Endothelial cell of umbilical vein (primary cell): ENCODE measurements at regions not wholly inside any gene's neighbourhood (a gene's known extent, or its start where the extent isn't known, plus 50 kb on each side); places are given as distances from the start of the nearest gene placed in this dataset.

Source experiments
- BruUV-seq: library from RNA; stranded (reverse); fragments of 400-500 nt; replicated peaks from 2 replicates; lab custom pipeline; 2021; lab: Mats Ljungman, UMichigan
- CTCF ChIA-PET: fragments of 300-600, 350-600 bp; sonication (Branson Sonifier 250); formaldehyde crosslinking; loops from one replicate; lab custom pipeline; 2021; ENCODE audit warnings: antibody characterized with exemption, inconsistent platforms; lab: Charles Lee
- POLR2A ChIA-PET: fragments of 300-600, 350-600 bp; sonication (Branson Sonifier 250); formaldehyde crosslinking; loops from one replicate; lab custom pipeline; 2021; ENCODE audit warnings: antibody characterized with exemption, inconsistent platforms; lab: Charles Lee
- DNase-seq: peaks from one replicate; pipeline ENCODE4 v3.0.0-alpha.2; 2011; ENCODE audit warnings: low read depth, low spot score
- FAIRE-seq: peaks from 2 replicates; lab custom pipeline; 2011; peaks lifted over from hg19 to GRCh38; lab: Jason Lieb, UNC
- H2AFZ ChIP-seq: 2 replicates; pipeline ENCODE4 v1.6.0; 2012; ENCODE audit warnings: low read depth, low read length, control low read depth, inconsistent platforms
- H3K27ac ChIP-seq: 2 replicates; pipeline ENCODE4 v1.5.1; 2011; ENCODE audit warnings: low read depth, mild to moderate bottlenecking, control low read depth, low read length, moderate library complexity; ENCODE audit not compliant: insufficient read depth
- H3K27me3 ChIP-seq, 2 experiments: 2 replicates each; pipeline versions ENCODE4 v1.6.0 to v1.6.1; 2011; ENCODE audit warnings: low read length in 2 of 2, mixed read lengths in 1 of 2; ENCODE audit not compliant: control insufficient read depth in 2 of 2, insufficient read depth in 2 of 2
- H3K36me3 ChIP-seq, 2 experiments: 2 replicates in 1 of 2; 3 replicates in 1 of 2; pipeline ENCODE4 v1.5.1; 2011; ENCODE audit warnings: low read length in 2 of 2, mild to moderate bottlenecking in 1 of 2, moderate library complexity in 1 of 2; ENCODE audit not compliant: control insufficient read depth in 2 of 2, insufficient read depth in 2 of 2; ENCODE audit errors: extremely low read depth in 1 of 2
- H3K4me1 ChIP-seq: 3 replicates; pipeline ENCODE4 v1.5.1; 2011; ENCODE audit warnings: mild to moderate bottlenecking, low read length; ENCODE audit not compliant: control insufficient read depth, insufficient read depth; ENCODE audit errors: extremely low read depth
- H3K4me2 ChIP-seq: 2 replicates; pipeline ENCODE4 v1.6.1; 2011; ENCODE audit warnings: low read length, control low read depth, mixed read lengths; ENCODE audit not compliant: insufficient read depth
- H3K4me3 ChIP-seq, 3 experiments: fragments of 200-600 bp in 1 of 3; sonication (generic), shearing (Covaris generic) in 1 of 3; replicated peaks in 1 of 3; 2 replicates each; pipeline ENCODE4 v1.5.1; 2011 to 2016; ENCODE audit warnings: control low read depth in 3 of 3, low read length in 3 of 3, mild to moderate bottlenecking in 2 of 3, inconsistent platforms in 1 of 3, low read depth in 1 of 3, moderate library complexity in 1 of 3; ENCODE audit not compliant: insufficient read depth in 1 of 3
- H3K79me2 ChIP-seq: 2 replicates; pipeline ENCODE4 v1.6.0; 2012; ENCODE audit warnings: low read length, inconsistent platforms; ENCODE audit not compliant: control insufficient read depth, insufficient read depth
- H3K9ac ChIP-seq: replicated peaks from 2 replicates; pipeline ENCODE3; 2011; ENCODE audit warnings: low read length, control low read depth; ENCODE audit not compliant: insufficient read depth; ENCODE audit errors: extremely low read depth
- H3K9me1 ChIP-seq: replicated peaks from 3 replicates; pipeline ENCODE4 v1.6.0; 2011; ENCODE audit warnings: mild to moderate bottlenecking, low read length; ENCODE audit not compliant: control insufficient read depth, insufficient read depth; ENCODE audit errors: extremely low read depth
- H3K9me3 ChIP-seq: replicated peaks from 2 replicates; pipeline ENCODE4 v1.5.1; 2012; ENCODE audit warnings: low read length, inconsistent platforms; ENCODE audit not compliant: control insufficient read depth, insufficient read depth
- H4K20me1 ChIP-seq: replicated peaks from 2 replicates; pipeline ENCODE3; 2011; ENCODE audit warnings: mild to moderate bottlenecking, low read length; ENCODE audit not compliant: control insufficient read depth, insufficient read depth; ENCODE audit errors: extremely low read depth
- FOS ChIP-seq: IDR thresholded peaks from 2 replicates; pipeline ENCODE4 v1.6.1; 2011; ENCODE audit warnings: mild to moderate bottlenecking, low read length, moderate library complexity, borderline replicate concordance; ENCODE audit not compliant: insufficient read depth
- GATA2 ChIP-seq: IDR thresholded peaks from 2 replicates; pipeline ENCODE4 v1.7.0; 2011; ENCODE audit warnings: low read depth, mild to moderate bottlenecking, moderate library complexity, mixed read lengths, low read length; ENCODE audit not compliant: insufficient read length, insufficient read depth
- JUN ChIP-seq: IDR thresholded peaks from 2 replicates; pipeline ENCODE4 v1.6.1; 2011; ENCODE audit warnings: borderline replicate concordance, low read depth; ENCODE audit not compliant: insufficient read length, insufficient read depth
- POLR2AphosphoS5 ChIP-seq: IDR thresholded peaks from 2 replicates; pipeline ENCODE4 v1.6.1; 2012; ENCODE audit warnings: low read depth, mild to moderate bottlenecking, control low read depth, low read length, moderate library complexity; ENCODE audit not compliant: insufficient read depth
- dilution Hi-C: fragments of 300-500 bp; cut with MboI; formaldehyde crosslinking; loops from one replicate; pipeline ENCODE4 v1.15.0; 2019; ENCODE audit warnings: low sequenced_read_pairs; ENCODE audit not compliant: extremely low pct_ligation_motif_present
- intact Hi-C: fragments of 100-400 bp; cut with micrococcal nuclease; formaldehyde crosslinking; loops from one replicate; pipeline ENCODE4 v1.10.0; 2022
- TF ChIP-seq, protein P1 (sequence below), 2 donors: IDR thresholded peaks; 1 replicate in 1 of 2; 2 replicates in 1 of 2; pipeline ENCODE4 v1.5.1; 2011; ENCODE audit warnings: low read length in 2 of 2, mild to moderate bottlenecking in 2 of 2, moderate library complexity in 2 of 2, control low read depth in 1 of 2, inconsistent platforms in 1 of 2, low read depth in 1 of 2; ENCODE audit not compliant: insufficient read depth in 1 of 2; ENCODE audit errors: extremely low read depth in 1 of 2

DNA sequence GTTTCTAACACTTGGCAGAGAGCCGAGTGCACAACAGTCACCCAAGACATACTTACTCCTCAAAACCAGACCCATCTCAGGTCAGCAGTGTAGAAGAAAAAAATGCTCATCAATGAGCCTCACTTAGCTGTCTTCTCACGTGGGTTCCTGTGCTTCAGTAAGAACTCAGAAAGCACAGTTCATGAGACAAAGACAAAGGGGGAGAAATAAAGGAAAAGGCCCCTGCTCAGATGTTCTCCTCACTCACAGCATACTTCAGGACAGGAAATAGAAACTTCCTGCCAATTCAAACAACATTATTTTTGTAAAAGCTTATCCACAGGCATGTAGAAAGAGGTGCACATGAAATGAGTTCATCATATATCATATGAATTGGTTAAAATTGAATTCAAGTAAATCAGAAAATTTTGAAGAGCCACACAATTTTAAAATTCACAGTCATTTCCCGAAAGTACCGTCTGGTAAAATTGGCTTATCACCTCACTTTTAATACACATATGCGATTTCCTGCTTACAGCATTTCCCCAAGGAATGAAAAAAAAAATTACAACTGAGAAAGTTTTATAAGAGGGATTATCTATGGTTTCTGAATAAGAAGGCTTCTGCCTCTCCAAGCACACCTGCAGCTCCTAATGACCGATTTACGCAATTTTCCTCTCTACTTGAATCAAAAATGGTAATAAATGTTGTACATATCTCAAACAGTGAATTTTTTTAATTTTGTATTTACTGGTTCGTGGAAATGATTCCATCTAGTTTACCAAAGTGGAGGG, 328.3 kb downstream of the TMEM167A start:
- no peaks in the 10 kb centered on the region for H3K9me1 ChIP-seq
- H4K20me1 ChIP-seq = no peaks in the 10 kb centered on the region
- TF ChIP-seq, protein P1, sequence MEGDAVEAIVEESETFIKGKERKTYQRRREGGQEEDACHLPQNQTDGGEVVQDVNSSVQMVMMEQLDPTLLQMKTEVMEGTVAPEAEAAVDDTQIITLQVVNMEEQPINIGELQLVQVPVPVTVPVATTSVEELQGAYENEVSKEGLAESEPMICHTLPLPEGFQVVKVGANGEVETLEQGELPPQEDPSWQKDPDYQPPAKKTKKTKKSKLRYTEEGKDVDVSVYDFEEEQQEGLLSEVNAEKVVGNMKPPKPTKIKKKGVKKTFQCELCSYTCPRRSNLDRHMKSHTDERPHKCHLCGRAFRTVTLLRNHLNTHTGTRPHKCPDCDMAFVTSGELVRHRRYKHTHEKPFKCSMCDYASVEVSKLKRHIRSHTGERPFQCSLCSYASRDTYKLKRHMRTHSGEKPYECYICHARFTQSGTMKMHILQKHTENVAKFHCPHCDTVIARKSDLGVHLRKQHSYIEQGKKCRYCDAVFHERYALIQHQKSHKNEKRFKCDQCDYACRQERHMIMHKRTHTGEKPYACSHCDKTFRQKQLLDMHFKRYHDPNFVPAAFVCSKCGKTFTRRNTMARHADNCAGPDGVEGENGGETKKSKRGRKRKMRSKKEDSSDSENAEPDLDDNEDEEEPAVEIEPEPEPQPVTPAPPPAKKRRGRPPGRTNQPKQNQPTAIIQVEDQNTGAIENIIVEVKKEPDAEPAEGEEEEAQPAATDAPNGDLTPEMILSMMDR (IDR thresholded peaks at IDR 0.05; ENCODE audit: extremely low read depth in 1 of 2, insufficient read depth in 1 of 2, low read depth in 1 of 2, low read length in 2 of 2) = no peak
- TF ChIP-seq FOS = no peak
- TF ChIP-seq GATA2 = no peak
- no peak for TF ChIP-seq POLR2AphosphoS5
- TF ChIP-seq JUN = no peak
- H3K79me2 ChIP-seq = no peaks in the 10 kb centered on the region
- no peaks in the 10 kb centered on the region for H3K36me3 ChIP-seq
- ChIA-PET POLR2A (no interaction called here), CTCF (interaction anchor here (1.3 kb wide), 1 partner anchor 18 kb away, joined by 3 read pairs; no protein-coding TSS in a partner anchor)
- BruUV-seq = no TSS peak
- H3K9me3 ChIP-seq = no peaks in the 10 kb centered on the region
- FAIRE-seq (peak; percentile 35), DNase-seq (peak; percentile 52)
- H3K27ac ChIP-seq = no peak overlapping the region
- intact Hi-C loops = no loop called here
- H3K4me1 ChIP-seq = peaks cover 13% of the 10 kb centered on the region
- no peaks in the 10 kb centered on the region for H3K27me3 ChIP-seq
- dilution Hi-C loops = no loop called here
- H3K9ac ChIP-seq = no peak overlapping the region
- H3K4me3 ChIP-seq = no peak overlapping the region
- no peak overlapping the region for H2AFZ ChIP-seq
- H3K4me2 ChIP-seq = peak overlapping the region; percentile 41
